HCT116 (cell line): ENCODE measurements at regions not wholly inside any gene's neighbourhood (a gene's known extent, or its start where the extent isn't known, plus 50 kb on each side); places are given as distances from the start of the nearest gene placed in this dataset.

Experiments
- ATAC-seq: fragments of 200-7000 bp; cut with Tn5 transposase; 2 replicates; pipeline ENCODE4 v1.9.1; 2020; ENCODE audit warnings: mild to moderate bottlenecking, moderate library complexity
- BruUV-seq: library from RNA; stranded (reverse); fragments of 400-500 nt; replicated peaks from 2 replicates; lab custom pipeline; 2021; lab: Mats Ljungman, UMichigan
- CTCF ChIA-PET: fragments of 300-600 bp; sonication (Branson Sonifier 250); formaldehyde crosslinking; loops from one replicate; lab custom pipeline; 2021; ENCODE audit warnings: antibody characterized with exemption; lab: Charles Lee
- POLR2A ChIA-PET: fragments of 300-600, 350-600 bp; sonication (Branson Sonifier 250); formaldehyde crosslinking; loops from one replicate; lab custom pipeline; 2021; ENCODE audit warnings: antibody characterized with exemption; lab: Charles Lee
- RAD21 ChIA-PET, 2 experiments: fragments of 300-600 bp; sonication (Branson Sonifier 250); formaldehyde crosslinking; loops; one replicate each; lab custom pipeline; 2023; ENCODE audit warnings: low total read pairs in 2 of 2; ENCODE audit not compliant: uncharacterized antibody in 2 of 2, unreplicated experiment in 2 of 2, low non-redundant PET in 1 of 2; lab: Charles Lee
- DNase-seq: peaks from one replicate; pipeline ENCODE4 v3.0.0-alpha.2; 2010; ENCODE audit warnings: low read depth, low spot score
- H2AFZ ChIP-seq: fragments of 200-600 bp; shearing (Covaris generic), sonication (generic); 2 replicates; pipeline ENCODE4 v1.6.1; 2017; ENCODE audit warnings: low read depth, mixed run types, mixed read lengths, antibody characterized with exemption, low read length; ENCODE audit not compliant: poor library complexity, severe bottlenecking
- H3K27ac ChIP-seq: 2 replicates; pipeline ENCODE4 v1.5.1; 2012; ENCODE audit warnings: low read depth, low read length
- H3K27me3 ChIP-seq: fragments of 200-600 bp; sonication (generic); 2 replicates; pipeline ENCODE4 v1.6.1; 2016; ENCODE audit warnings: mixed run types, low read length, mixed read lengths; ENCODE audit not compliant: insufficient read depth
- H3K36me3 ChIP-seq, 2 experiments: fragments of 200-500 bp in 1 of 2; fragments of 200-600 bp in 1 of 2; sonication (Bioruptor generic) in 1 of 2; sonication (generic) in 1 of 2; 2 replicates each; pipeline versions ENCODE4 v1.5.1 to v1.6.1; 2014 to 2016; ENCODE audit warnings: low read length in 2 of 2, inconsistent platforms in 1 of 2, mixed read lengths in 1 of 2, mixed run types in 1 of 2; ENCODE audit not compliant: insufficient read depth in 2 of 2, control insufficient read depth in 1 of 2
- H3K4me1 ChIP-seq, 2 experiments: fragments of 200-600 bp in 1 of 2; sonication (generic) in 1 of 2; 2 replicates each; pipeline versions ENCODE4 v1.5.1 to v1.6.1; 2012 to 2017; ENCODE audit warnings: low read length in 2 of 2, inconsistent platforms in 1 of 2, mild to moderate bottlenecking in 1 of 2, mixed read lengths in 1 of 2, mixed run types in 1 of 2, moderate library complexity in 1 of 2; ENCODE audit not compliant: insufficient read depth in 2 of 2, control insufficient read depth in 1 of 2
- H3K4me2 ChIP-seq: fragments of 200-600 bp; sonication (generic); 2 replicates; pipeline ENCODE4 v1.6.1; 2017; ENCODE audit warnings: mixed run types, low read length, mixed read lengths
- H3K4me3 ChIP-seq, 2 experiments: fragments of 200-600 bp in 1 of 2; sonication (generic) in 1 of 2; replicated peaks in 1 of 2; 2 replicates each; pipeline ENCODE4 v1.5.1; 2011 to 2016; ENCODE audit warnings: low read length in 2 of 2, control low read depth in 1 of 2, low read depth in 1 of 2, mild to moderate bottlenecking in 1 of 2, mixed read lengths in 1 of 2, mixed run types in 1 of 2
- H3K79me2 ChIP-seq: fragments of 200-600 bp; sonication (generic); 2 replicates; pipeline ENCODE4 v1.6.1; 2017; ENCODE audit warnings: mild to moderate bottlenecking, mixed run types, low read length, moderate library complexity, mixed read lengths; ENCODE audit not compliant: insufficient read depth
- H3K9ac ChIP-seq: fragments of 200-600 bp; sonication (generic); 2 replicates; pipeline ENCODE4 v1.6.1; 2016; ENCODE audit warnings: low read length, mixed read lengths
- H3K9me2 ChIP-seq: fragments of 200-600 bp; sonication (generic), shearing (Covaris generic); 2 replicates; pipeline ENCODE4 v1.6.1; 2017; ENCODE audit warnings: mixed run types, mild to moderate bottlenecking, moderate library complexity; ENCODE audit not compliant: insufficient read depth
- H3K9me3 ChIP-seq, 2 experiments: fragments of 200-500 bp in 1 of 2; fragments of 200-600 bp in 1 of 2; sonication (Bioruptor generic) in 1 of 2; sonication (generic) in 1 of 2; 2 replicates each; pipeline ENCODE4 v1.6.1; 2014 to 2017; ENCODE audit warnings: low read length in 2 of 2, mixed read lengths in 2 of 2, inconsistent platforms in 1 of 2, low read depth in 1 of 2, mild to moderate bottlenecking in 1 of 2, mixed run types in 1 of 2, moderate library complexity in 1 of 2; ENCODE audit not compliant: control insufficient read depth in 1 of 2, insufficient read depth in 1 of 2
- H4K20me1 ChIP-seq: fragments of 200-600 bp; sonication (generic), shearing (Covaris generic); 2 replicates; pipeline ENCODE4 v1.6.1; 2017; ENCODE audit warnings: mixed run types, mild to moderate bottlenecking, moderate library complexity; ENCODE audit not compliant: insufficient read depth
- ATF3 ChIP-seq: IDR thresholded peaks from 2 replicates; pipeline ENCODE4 v1.6.1; 2012
- CBX3 ChIP-seq: IDR thresholded peaks from 2 replicates; pipeline ENCODE4 v1.6.1; 2012; ENCODE audit warnings: low read depth
- EGR1 ChIP-seq: IDR thresholded peaks from 2 replicates; pipeline ENCODE4 v1.6.1; 2012; ENCODE audit warnings: low read depth
- ELF1 ChIP-seq: IDR thresholded peaks from 2 replicates; pipeline ENCODE4 v1.6.1; 2012; ENCODE audit warnings: low read depth, borderline replicate concordance
- JUND ChIP-seq: IDR thresholded peaks from 2 replicates; pipeline ENCODE4 v1.6.1; 2012
- MAX ChIP-seq: IDR thresholded peaks from 2 replicates; pipeline ENCODE4 v1.6.1; 2012
- RAD21 ChIP-seq: IDR thresholded peaks from 2 replicates; pipeline ENCODE4 v1.6.1; 2012; ENCODE audit warnings: low read depth, mild to moderate bottlenecking
- SIN3A ChIP-seq: IDR thresholded peaks from 2 replicates; pipeline ENCODE4 v1.6.1; 2012; ENCODE audit warnings: low read depth
- SRF ChIP-seq: IDR thresholded peaks from 2 replicates; pipeline ENCODE4 v1.6.1; 2012; ENCODE audit warnings: low read depth
- TCF7L2 ChIP-seq: IDR thresholded peaks from 2 replicates; pipeline ENCODE4 v1.7.0; 2011; ENCODE audit warnings: borderline replicate concordance, inconsistent platforms; ENCODE audit not compliant: insufficient read depth, insufficient read length; ENCODE audit errors: extremely low read depth
- ZBTB33 ChIP-seq: IDR thresholded peaks from 2 replicates; pipeline ENCODE4 v1.6.1; 2011; ENCODE audit warnings: mild to moderate bottlenecking, low read length, moderate library complexity; ENCODE audit not compliant: insufficient replicate concordance; ENCODE audit errors: extremely low read depth
- ZNF274 ChIP-seq: fragments of 200-500 bp; sonication (Bioruptor generic); IDR thresholded peaks from 2 replicates; pipeline ENCODE4 v1.6.1; 2014; ENCODE audit warnings: mild to moderate bottlenecking, low read depth, low read length, inconsistent platforms
- intact Hi-C: fragments of 100-400 bp; cut with micrococcal nuclease; formaldehyde crosslinking; loops from 2 replicates; pipeline ENCODE4 v1.10.0; 2022

- TF ChIP-seq CBX3 (no peak), ELF1 (no peak), ZBTB33 (no peak), MAX (no peak), JUND (no peak), TCF7L2 (no peak), ATF3 (no peak), RAD21 (no peak), ZNF274 (no peak), SIN3A (no peak), SRF (no peak), EGR1 (no peak)
- H3K36me3 ChIP-seq: no peaks in the 10 kb centered on the region
- no peak for ATAC-seq
- no TSS peak for BruUV-seq
- no peak overlapping the region for H3K9ac ChIP-seq
- H3K79me2 ChIP-seq: no peaks in the 10 kb centered on the region
- ChIA-PET POLR2A (no interaction called here), CTCF (no interaction called here), RAD21 (no interaction called here)
- no peaks in the 10 kb centered on the region for H3K27me3 ChIP-seq
- intact Hi-C loops: no loop called here
- no peaks in the 10 kb centered on the region for H3K9me2 ChIP-seq
- no peak overlapping the region for H2AFZ ChIP-seq
- no peak overlapping the region for H3K4me2 ChIP-seq
- H3K27ac ChIP-seq: no peak overlapping the region
- DNase-seq: no peak
- no peaks in the 10 kb centered on the region for H4K20me1 ChIP-seq
- no peaks in the 10 kb centered on the region for H3K4me1 ChIP-seq
- H3K9me3 ChIP-seq: no peaks in the 10 kb centered on the region
- H3K4me3 ChIP-seq: no peak overlapping the region
Measured at GRCh38 chr3:191637611-191638010, 176.6 kb downstream of the PYDC2 start.
